C4-2B (cell line): ENCODE measurements at regions not wholly inside any gene's neighbourhood (a gene's known extent, or its start where the extent isn't known, plus 50 kb on each side); places are given as distances from the start of the nearest gene placed in this dataset.
"Not testable (repeated sequence)": the region's sequence is repeated elsewhere in the genome, so short reads cannot be mapped to it uniquely, and the experiment has no call there.

Experiments
- CTCF ChIP-seq: fragments of 450-650 bp; conservative IDR thresholded peaks from 2 replicates; pipeline ENCODE4 v1.5.1; 2017; ENCODE audit warnings: mild to moderate bottlenecking
- ZFX ChIP-seq: fragments of 450-650 bp; IDR thresholded peaks from 2 replicates; pipeline ENCODE4 v1.6.1; 2017

- TF ChIP-seq CTCF, ZFX: not testable (repeated sequence)
Observed at GRCh38 chr3:22743386-22743785, 459.7 kb upstream of the UBE2E2 start.
